Memory B cell (primary cell): ENCODE measurements at regions not wholly inside any gene's neighbourhood (a gene's known extent, or its start where the extent isn't known, plus 50 kb on each side); places are given as distances from the start of the nearest gene placed in this dataset.

Experiments used
- ATAC-seq: fragments of 150-1000 bp; cut with Tn5 transposase; 2 replicates; pipeline ENCODE4 v1.10.0; 2021; ENCODE audit warnings: low read depth, mild to moderate bottlenecking, moderate library complexity
- DNase-seq, 2 donors: peaks; one replicate each; pipeline ENCODE4 v3.0.0; 2022; ENCODE audit warnings: low spot score in 2 of 2
- H3K27ac Mint-ChIP-seq: one replicate; pipeline ENCODE4 v1.8.0; 2022; ENCODE audit warnings: mild to moderate bottlenecking, moderate library complexity, mixed read lengths
- H3K27me3 Mint-ChIP-seq: one replicate; pipeline ENCODE4 v1.8.0; 2022; ENCODE audit warnings: mixed read lengths
- H3K36me3 Mint-ChIP-seq: one replicate; pipeline ENCODE4 v1.8.0; 2022; ENCODE audit warnings: mild to moderate bottlenecking, mixed read lengths
- H3K4me1 Mint-ChIP-seq: one replicate; pipeline ENCODE4 v1.8.0; 2022; ENCODE audit warnings: mixed read lengths
- H3K4me3 Mint-ChIP-seq: one replicate; pipeline ENCODE4 v1.8.0; 2022; ENCODE audit warnings: mild to moderate bottlenecking, moderate library complexity, mixed read lengths
- H3K9me3 Mint-ChIP-seq: one replicate; pipeline ENCODE4 v1.8.0; 2022; ENCODE audit warnings: mixed read lengths

GRCh38 chr1:209483691-209484090 is 99.8 kb upstream of the CAMK1G start:
- no peaks in the 10 kb centered on the region for H3K36me3 Mint-ChIP-seq
- H3K4me3 Mint-ChIP-seq, result no peak overlapping the region

GRCh38 chr1:209484429-209484828 is 99.1 kb upstream of the CAMK1G start:
- H3K27me3 Mint-ChIP-seq, result peaks cover 9% of the 10 kb centered on the region
- ATAC-seq, result no peak
- no peak overlapping the region for H3K4me3 Mint-ChIP-seq

More at GRCh38 chr1:209483691-209484090, 99.8 kb upstream of the CAMK1G start:
- Mint-ChIP-seq H3K4me1 (no peaks in the 10 kb centered on the region), H3K9me3 (no peaks in the 10 kb centered on the region), H3K27me3 (peaks cover 9% of the 10 kb centered on the region), H3K27ac (no peak overlapping the region)
- DNase-seq (no peak), ATAC-seq (no peak)

GRCh38 chr1:209485167-209485566 is 98.3 kb upstream of the CAMK1G start:
- no peak for ATAC-seq

More at GRCh38 chr1:209484429-209484828, 99.1 kb upstream of the CAMK1G start:
- no peak overlapping the region for H3K27ac Mint-ChIP-seq
- H3K9me3 Mint-ChIP-seq, result no peaks in the 10 kb centered on the region
- DNase-seq, result no peak
- no peaks in the 10 kb centered on the region for H3K4me1 Mint-ChIP-seq
- H3K36me3 Mint-ChIP-seq, result no peaks in the 10 kb centered on the region

GRCh38 chr1:209485751-209486150 is 97.8 kb upstream of the CAMK1G start:
- Mint-ChIP-seq H3K27ac (no peak overlapping the region), H3K4me1 (no peaks in the 10 kb centered on the region), H3K4me3 (no peak overlapping the region), H3K9me3 (no peaks in the 10 kb centered on the region), H3K27me3 (peaks cover 5% of the 10 kb centered on the region), H3K36me3 (no peaks in the 10 kb centered on the region)
- ATAC-seq, result no peak
- no peak for DNase-seq

More at GRCh38 chr1:209485167-209485566, 98.3 kb upstream of the CAMK1G start:
- Mint-ChIP-seq H3K27ac (no peak overlapping the region), H3K27me3 (peaks cover 6% of the 10 kb centered on the region), H3K4me3 (no peak overlapping the region), H3K4me1 (no peaks in the 10 kb centered on the region), H3K36me3 (no peaks in the 10 kb centered on the region), H3K9me3 (no peaks in the 10 kb centered on the region)
- DNase-seq, result no peak

- Mint-ChIP-seq H3K4me3 (no peak overlapping the region), H3K36me3 (no peaks in the 10 kb centered on the region), H3K4me1 (no peaks in the 10 kb centered on the region), H3K27ac (no peak overlapping the region), H3K27me3 (peaks cover 5% of the 10 kb centered on the region), H3K9me3 (no peaks in the 10 kb centered on the region)
- DNase-seq, result no peak
- no peak for ATAC-seq
These were observed 96.5 kb upstream of the CAMK1G start for GRCh38 chr1:209486861-209487593.

- H3K4me3 Mint-ChIP-seq, result no peak overlapping the region
- no peak for DNase-seq
- no peak overlapping the region for H3K27ac Mint-ChIP-seq
- H3K36me3 Mint-ChIP-seq, result peaks cover under 1% of the 10 kb centered on the region
- no peaks in the 10 kb centered on the region for H3K4me1 Mint-ChIP-seq
- H3K9me3 Mint-ChIP-seq, result peaks cover 2% of the 10 kb centered on the region
- no peak for ATAC-seq
- H3K27me3 Mint-ChIP-seq, result peaks cover 3% of the 10 kb centered on the region
These were observed 93.5 kb upstream of the CAMK1G start for GRCh38 chr1:209490013-209490412.

GRCh38 chr1:209491031-209491430 is 92.5 kb upstream of the CAMK1G start:
- ATAC-seq (no peak), DNase-seq (no peak)
- H3K27me3 Mint-ChIP-seq, result peaks cover 3% of the 10 kb centered on the region

GRCh38 chr1:209491496-209491895 is 92.0 kb upstream of the CAMK1G start:
- Mint-ChIP-seq H3K27me3 (peaks cover 3% of the 10 kb centered on the region), H3K27ac (no peak overlapping the region), H3K4me3 (no peak overlapping the region), H3K36me3 (peaks cover 3% of the 10 kb centered on the region), H3K9me3 (peaks cover 4% of the 10 kb centered on the region), H3K4me1 (no peaks in the 10 kb centered on the region)
- ATAC-seq (no peak), DNase-seq (no peak)

More at GRCh38 chr1:209491031-209491430, 92.5 kb upstream of the CAMK1G start:
- no peak overlapping the region for H3K27ac Mint-ChIP-seq
- no peak overlapping the region for H3K4me3 Mint-ChIP-seq
- peaks cover 3% of the 10 kb centered on the region for H3K36me3 Mint-ChIP-seq
- no peaks in the 10 kb centered on the region for H3K4me1 Mint-ChIP-seq
- peaks cover 4% of the 10 kb centered on the region for H3K9me3 Mint-ChIP-seq

- H3K36me3 Mint-ChIP-seq, result peaks cover 3% of the 10 kb centered on the region
- DNase-seq (no peak), ATAC-seq (no peak)
- H3K4me3 Mint-ChIP-seq, result no peak overlapping the region
- H3K4me1 Mint-ChIP-seq, result no peaks in the 10 kb centered on the region
- peaks cover 7% of the 10 kb centered on the region for H3K9me3 Mint-ChIP-seq
- H3K27ac Mint-ChIP-seq, result no peak overlapping the region
- H3K27me3 Mint-ChIP-seq, result peaks cover 3% of the 10 kb centered on the region
These were observed 91.6 kb upstream of the CAMK1G start for GRCh38 chr1:209491897-209492296.

- H3K4me1 Mint-ChIP-seq, result no peaks in the 10 kb centered on the region
- H3K36me3 Mint-ChIP-seq, result peaks cover 3% of the 10 kb centered on the region
- no peak overlapping the region for H3K4me3 Mint-ChIP-seq
- DNase-seq, result no peak
- ATAC-seq, result no peak
- no peak overlapping the region for H3K27ac Mint-ChIP-seq
- no peaks in the 10 kb centered on the region for H3K27me3 Mint-ChIP-seq
- peaks cover 8% of the 10 kb centered on the region for H3K9me3 Mint-ChIP-seq
These were observed 90.0 kb upstream of the CAMK1G start for GRCh38 chr1:209493559-209493958.

- peaks cover 21% of the 10 kb centered on the region for H3K9me3 Mint-ChIP-seq
- no peaks in the 10 kb centered on the region for H3K4me1 Mint-ChIP-seq
- ATAC-seq, result no peak
- H3K27me3 Mint-ChIP-seq, result no peaks in the 10 kb centered on the region
- no peak overlapping the region for H3K4me3 Mint-ChIP-seq
- H3K27ac Mint-ChIP-seq, result no peak overlapping the region
- H3K36me3 Mint-ChIP-seq, result peaks cover 7% of the 10 kb centered on the region
- no peak for DNase-seq
These were observed 85.8 kb upstream of the CAMK1G start for GRCh38 chr1:209497729-209498128.

- Mint-ChIP-seq H3K4me3 (no peak overlapping the region), H3K27ac (no peak overlapping the region), H3K4me1 (no peaks in the 10 kb centered on the region), H3K36me3 (peaks cover 4% of the 10 kb centered on the region), H3K9me3 (peaks cover 17% of the 10 kb centered on the region), H3K27me3 (peaks cover 1% of the 10 kb centered on the region)
- ATAC-seq (no peak), DNase-seq (no peak)
These were observed 82.5 kb upstream of the CAMK1G start for GRCh38 chr1:209500993-209501392.

- Mint-ChIP-seq H3K9me3 (peaks cover 13% of the 10 kb centered on the region), H3K4me3 (no peak overlapping the region), H3K27ac (no peak overlapping the region), H3K4me1 (no peaks in the 10 kb centered on the region), H3K36me3 (peaks cover 4% of the 10 kb centered on the region), H3K27me3 (peaks cover 4% of the 10 kb centered on the region)
- ATAC-seq (no peak), DNase-seq (no peak)
These were observed 80.3 kb upstream of the CAMK1G start for GRCh38 chr1:209503196-209503595.

- Mint-ChIP-seq H3K4me1 (no peaks in the 10 kb centered on the region), H3K27me3 (peaks cover 4% of the 10 kb centered on the region), H3K36me3 (peaks cover 4% of the 10 kb centered on the region), H3K27ac (no peak overlapping the region), H3K9me3 (peaks cover 12% of the 10 kb centered on the region), H3K4me3 (no peak overlapping the region)
- ATAC-seq (no peak), DNase-seq (no peak)
These were observed 78.9 kb upstream of the CAMK1G start for GRCh38 chr1:209504571-209504970.

GRCh38 chr1:209505044-209505443 is 78.5 kb upstream of the CAMK1G start:
- ATAC-seq, result no peak
- H3K27ac Mint-ChIP-seq, result no peak overlapping the region
- H3K36me3 Mint-ChIP-seq, result peaks cover 4% of the 10 kb centered on the region
- peaks cover 4% of the 10 kb centered on the region for H3K27me3 Mint-ChIP-seq
- peaks cover 10% of the 10 kb centered on the region for H3K9me3 Mint-ChIP-seq
- no peak for DNase-seq
- H3K4me3 Mint-ChIP-seq, result no peak overlapping the region
- no peaks in the 10 kb centered on the region for H3K4me1 Mint-ChIP-seq
